ENCODE measurements at regions not wholly inside any gene's neighbourhood (a gene's known extent, or its start where the extent isn't known, plus 50 kb on each side); places are given as distances from the start of the nearest gene placed in this dataset.

- H3K4me3 ChIP-seq (ENCODE audit: low read depth, low read length), result no peak overlapping the region
- TF ChIP-seq, protein P1, sequence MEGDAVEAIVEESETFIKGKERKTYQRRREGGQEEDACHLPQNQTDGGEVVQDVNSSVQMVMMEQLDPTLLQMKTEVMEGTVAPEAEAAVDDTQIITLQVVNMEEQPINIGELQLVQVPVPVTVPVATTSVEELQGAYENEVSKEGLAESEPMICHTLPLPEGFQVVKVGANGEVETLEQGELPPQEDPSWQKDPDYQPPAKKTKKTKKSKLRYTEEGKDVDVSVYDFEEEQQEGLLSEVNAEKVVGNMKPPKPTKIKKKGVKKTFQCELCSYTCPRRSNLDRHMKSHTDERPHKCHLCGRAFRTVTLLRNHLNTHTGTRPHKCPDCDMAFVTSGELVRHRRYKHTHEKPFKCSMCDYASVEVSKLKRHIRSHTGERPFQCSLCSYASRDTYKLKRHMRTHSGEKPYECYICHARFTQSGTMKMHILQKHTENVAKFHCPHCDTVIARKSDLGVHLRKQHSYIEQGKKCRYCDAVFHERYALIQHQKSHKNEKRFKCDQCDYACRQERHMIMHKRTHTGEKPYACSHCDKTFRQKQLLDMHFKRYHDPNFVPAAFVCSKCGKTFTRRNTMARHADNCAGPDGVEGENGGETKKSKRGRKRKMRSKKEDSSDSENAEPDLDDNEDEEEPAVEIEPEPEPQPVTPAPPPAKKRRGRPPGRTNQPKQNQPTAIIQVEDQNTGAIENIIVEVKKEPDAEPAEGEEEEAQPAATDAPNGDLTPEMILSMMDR (conservative IDR thresholded peaks at IDR 0.05; ENCODE audit: low read depth, low read length), result no peak
- no peak for DNase-seq (ENCODE audit: low read depth)
Measured at GRCh38 chr4:66604192-66604591, 933.9 kb upstream of the EPHA5 start.

- DNase-seq (ENCODE audit: low read depth), result no peak
- no peak overlapping the region for H3K4me3 ChIP-seq (ENCODE audit: low read depth, low read length)
- TF ChIP-seq, protein P1 (conservative IDR thresholded peaks at IDR 0.05; ENCODE audit: low read depth, low read length), result no peak
Measured at GRCh38 chr4:66602622-66603021, 932.3 kb upstream of the EPHA5 start.

DNA sequence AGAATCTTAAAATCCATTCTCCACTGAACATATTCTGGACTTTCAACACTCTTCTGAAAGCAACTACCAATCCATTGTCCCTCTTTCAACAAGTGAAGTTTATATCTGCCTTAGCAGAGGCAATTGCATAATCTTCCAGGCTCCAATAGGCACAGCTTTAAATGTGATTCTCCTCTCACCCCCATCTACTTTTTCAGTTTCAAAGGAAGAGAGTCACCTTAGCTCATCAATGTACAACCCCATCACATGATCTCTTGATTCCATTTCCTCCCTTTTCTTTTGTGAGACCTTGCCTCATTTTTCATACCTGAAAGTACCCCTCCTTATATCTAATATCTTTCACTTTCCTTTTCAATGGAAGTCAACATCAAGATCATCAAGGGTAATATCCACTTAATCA lies 921.7 kb upstream of the EPHA5 start:
- no peak for DNase-seq (ENCODE audit: low read depth)
- TF ChIP-seq, protein P1 (conservative IDR thresholded peaks at IDR 0.05; ENCODE audit: low read depth, low read length), result no peak
- no peak overlapping the region for H3K4me3 ChIP-seq (ENCODE audit: low read depth, low read length)

- H3K4me3 ChIP-seq (ENCODE audit: low read depth, low read length), result no peak overlapping the region
- DNase-seq (ENCODE audit: low read depth), result no peak
- TF ChIP-seq, protein P1 (conservative IDR thresholded peaks at IDR 0.05; ENCODE audit: low read depth, low read length), result no peak
Measured at GRCh38 chr4:66590488-66591215, 920.4 kb upstream of the EPHA5 start.

DNA sequence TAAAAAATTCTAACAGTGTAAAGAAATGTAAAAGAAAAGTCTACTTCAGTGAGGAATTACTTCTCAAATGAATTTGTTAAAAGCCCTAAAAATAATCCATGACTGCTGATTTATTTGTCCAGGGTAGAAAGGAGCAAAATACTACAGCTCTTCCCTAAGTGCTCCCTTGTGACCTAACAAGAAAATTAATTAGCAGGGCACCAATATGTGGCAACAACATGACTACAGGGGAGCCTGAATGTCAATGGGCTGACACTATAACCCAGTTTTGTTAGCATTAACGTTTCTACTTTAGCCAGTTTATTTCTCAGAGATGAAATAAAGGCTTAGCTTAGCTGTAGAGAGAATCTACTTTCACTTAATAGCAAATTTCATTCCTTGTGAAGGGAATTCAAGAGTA lies 918.9 kb upstream of the EPHA5 start:
- TF ChIP-seq, protein P1 (conservative IDR thresholded peaks at IDR 0.05; ENCODE audit: low read depth, low read length), result no peak
- H3K4me3 ChIP-seq (ENCODE audit: low read depth, low read length), result no peak overlapping the region
- no peak for DNase-seq (ENCODE audit: low read depth)

DNA sequence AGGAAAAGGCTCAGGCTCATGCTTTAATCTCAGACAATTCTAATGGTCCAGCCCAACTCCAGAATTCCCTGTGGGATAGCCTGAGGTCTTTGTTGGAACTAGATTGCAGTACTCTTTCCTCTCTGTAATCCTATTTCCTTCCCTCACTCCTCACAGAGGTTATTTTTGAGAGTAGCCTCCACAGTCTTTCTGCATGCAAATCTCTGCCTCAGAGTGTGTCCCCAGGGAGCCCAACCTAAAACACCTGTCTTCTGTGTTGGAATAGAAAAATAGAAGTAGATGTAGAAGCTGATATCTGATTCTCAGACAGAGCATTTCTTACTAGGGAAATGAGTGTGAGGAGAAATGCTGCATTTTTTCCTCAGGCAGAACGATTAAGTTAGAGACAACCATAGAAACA lies 915.5 kb upstream of the EPHA5 start:
- TF ChIP-seq, protein P1 (conservative IDR thresholded peaks at IDR 0.05; ENCODE audit: low read depth, low read length), result no peak
- no peak overlapping the region for H3K4me3 ChIP-seq (ENCODE audit: low read depth, low read length)
- no peak for DNase-seq (ENCODE audit: low read depth)

- no peak for DNase-seq (ENCODE audit: low read depth)
Measured at GRCh38 chr4:66577922-66578321, 907.6 kb upstream of the EPHA5 start.

More at GRCh38 chr4:66577922-66578321, 907.6 kb upstream of the EPHA5 start:
- TF ChIP-seq, protein P1 (conservative IDR thresholded peaks at IDR 0.05; ENCODE audit: low read depth, low read length), result no peak
- H3K4me3 ChIP-seq (ENCODE audit: low read depth, low read length), result no peak overlapping the region
